Breast epithelium (tissue), 4 donors: ENCODE measurements at regions not wholly inside any gene's neighbourhood (a gene's known extent, or its start where the extent isn't known, plus 50 kb on each side); places are given as distances from the start of the nearest gene placed in this dataset.

ENCODE experiments used
- DNase-seq, 2 donors: peaks; one replicate each; pipeline ENCODE4 v3.0.0-alpha.2; 2019; ENCODE audit warnings: low spot score in 2 of 2
- H3K27ac ChIP-seq, 2 donors: fragments of 200-600 bp; sonication (generic) in 1 of 2; one replicate each; pipeline ENCODE4 v1.5.1; 2016 to 2019; ENCODE audit warnings: mild to moderate bottlenecking in 1 of 2
- H3K27me3 ChIP-seq, 2 donors: fragments of 200-600 bp; sonication (generic) in 1 of 2; one replicate each; pipeline versions ENCODE4 v1.5.1 to v1.6.0; 2017 to 2019; ENCODE audit warnings: control low read depth in 1 of 2, mild to moderate bottlenecking in 1 of 2
- H3K36me3 ChIP-seq: fragments of 200-600 bp; one replicate; pipeline ENCODE4 v1.5.1; 2019
- H3K4me1 ChIP-seq, 2 donors: fragments of 200-600 bp; sonication (generic); one replicate each; pipeline ENCODE4 v1.5.1; 2016 to 2019; ENCODE audit warnings: control low read depth in 1 of 2
- H3K4me3 ChIP-seq, 3 donors: fragments of 200-600 bp; sonication (generic); 1 replicate in 2 of 3; 2 replicates in 1 of 3; pipeline ENCODE4 v1.5.1; 2016 to 2019; ENCODE audit warnings: mild to moderate bottlenecking in 3 of 3, moderate library complexity in 2 of 3
- H3K9me3 ChIP-seq, 2 donors: fragments of 200-600 bp; sonication (generic) in 1 of 2; one replicate each; pipeline ENCODE4 v1.5.1; 2016 to 2019; ENCODE audit warnings: control low read depth in 1 of 2
- POLR2A ChIP-seq: fragments of 450-650 bp; IDR thresholded peaks from one replicate; pipeline ENCODE4 v1.6.1; 2016; ENCODE audit warnings: antibody characterized with exemption, mild to moderate bottlenecking, moderate library complexity
- POLR2AphosphoS5 ChIP-seq, 3 donors: sonication (generic); formaldehyde crosslinking; IDR thresholded peaks; one replicate each; pipeline ENCODE4 v1.6.1; 2017; ENCODE audit warnings: antibody characterized with exemption in 3 of 3
- intact Hi-C: fragments of 100-400 bp; cut with DNase I; formaldehyde crosslinking; loops from one replicate; pipeline ENCODE4 v1.15.1; 2023; ENCODE audit warnings: low total_unique reads
- TF ChIP-seq, protein P1 (sequence below), 3 donors: fragments of 450-650 bp; IDR thresholded peaks; one replicate each; pipeline ENCODE4 v1.5.1; 2016 to 2017; ENCODE audit warnings: antibody characterized with exemption in 3 of 3, mild to moderate bottlenecking in 3 of 3, moderate library complexity in 3 of 3

DNA sequence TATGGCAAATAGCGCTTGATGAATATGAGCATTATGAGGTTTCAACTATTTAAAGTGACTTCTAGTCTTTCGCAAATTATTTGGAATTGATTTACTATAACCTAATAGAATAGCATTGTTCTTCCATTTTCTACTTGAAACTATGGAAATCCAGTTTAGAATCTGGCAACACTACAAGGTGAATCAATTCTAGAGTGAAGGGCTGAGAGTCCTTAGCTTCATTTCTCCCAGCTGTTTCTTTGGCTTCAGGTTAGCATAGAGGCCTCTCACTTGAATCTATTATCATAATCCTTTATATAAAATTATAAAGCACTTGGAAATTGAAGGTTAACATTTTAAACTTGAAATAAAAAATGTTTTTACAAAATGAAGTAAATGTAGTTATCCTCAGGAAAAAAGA, 318.8 kb downstream of the CCDC85A start:
- Histone ChIP-seq H3K27ac (no peak overlapping the region), H3K36me3 (no peaks in the 10 kb centered on the region), H3K4me3 (no peak overlapping the region), H3K9me3 (peaks cover 0 to 5% of the 10 kb centered on the region in 2 donors), H3K4me1 (no peaks in the 10 kb centered on the region), H3K27me3 (no peaks in the 10 kb centered on the region)
- TF ChIP-seq, protein P1, sequence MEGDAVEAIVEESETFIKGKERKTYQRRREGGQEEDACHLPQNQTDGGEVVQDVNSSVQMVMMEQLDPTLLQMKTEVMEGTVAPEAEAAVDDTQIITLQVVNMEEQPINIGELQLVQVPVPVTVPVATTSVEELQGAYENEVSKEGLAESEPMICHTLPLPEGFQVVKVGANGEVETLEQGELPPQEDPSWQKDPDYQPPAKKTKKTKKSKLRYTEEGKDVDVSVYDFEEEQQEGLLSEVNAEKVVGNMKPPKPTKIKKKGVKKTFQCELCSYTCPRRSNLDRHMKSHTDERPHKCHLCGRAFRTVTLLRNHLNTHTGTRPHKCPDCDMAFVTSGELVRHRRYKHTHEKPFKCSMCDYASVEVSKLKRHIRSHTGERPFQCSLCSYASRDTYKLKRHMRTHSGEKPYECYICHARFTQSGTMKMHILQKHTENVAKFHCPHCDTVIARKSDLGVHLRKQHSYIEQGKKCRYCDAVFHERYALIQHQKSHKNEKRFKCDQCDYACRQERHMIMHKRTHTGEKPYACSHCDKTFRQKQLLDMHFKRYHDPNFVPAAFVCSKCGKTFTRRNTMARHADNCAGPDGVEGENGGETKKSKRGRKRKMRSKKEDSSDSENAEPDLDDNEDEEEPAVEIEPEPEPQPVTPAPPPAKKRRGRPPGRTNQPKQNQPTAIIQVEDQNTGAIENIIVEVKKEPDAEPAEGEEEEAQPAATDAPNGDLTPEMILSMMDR (IDR thresholded peaks at IDR 0.05): no peak
- TF ChIP-seq POLR2AphosphoS5 (IDR thresholded peaks at IDR 0.05) (no peak), POLR2A (no peak)
- intact Hi-C loops: no loop called here
- no peak for DNase-seq

DNA sequence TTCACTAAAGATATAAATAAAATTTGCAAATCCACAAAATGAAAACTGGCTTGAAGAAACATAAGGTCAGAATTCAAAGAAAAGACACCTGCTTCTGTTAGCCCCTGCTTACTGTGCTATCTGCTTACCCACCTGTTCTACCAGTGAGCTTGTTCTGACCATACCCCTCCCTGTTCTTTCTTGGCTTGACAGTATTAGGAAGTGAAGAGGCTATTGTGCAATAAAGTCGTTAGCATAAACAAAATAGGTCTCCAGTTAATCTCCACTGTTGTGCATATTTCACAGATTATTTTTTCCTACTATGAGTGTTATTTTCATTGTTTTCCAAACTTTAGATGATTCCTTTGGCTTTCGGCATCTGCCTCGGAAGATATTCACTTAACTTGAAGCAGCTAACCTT, 322.1 kb downstream of the CCDC85A start:
- H3K4me1 ChIP-seq: no peaks in the 10 kb centered on the region
- TF ChIP-seq, protein P1 (IDR thresholded peaks at IDR 0.05): no peak
- TF ChIP-seq POLR2AphosphoS5 (IDR thresholded peaks at IDR 0.05) (no peak), POLR2A (no peak)
- no peaks in the 10 kb centered on the region for H3K9me3 ChIP-seq
- H3K36me3 ChIP-seq: no peaks in the 10 kb centered on the region
- H3K27me3 ChIP-seq: no peaks in the 10 kb centered on the region
- H3K4me3 ChIP-seq: no peak overlapping the region
- DNase-seq: no peak
- no peak overlapping the region for H3K27ac ChIP-seq
- intact Hi-C loops: no loop called here

DNA sequence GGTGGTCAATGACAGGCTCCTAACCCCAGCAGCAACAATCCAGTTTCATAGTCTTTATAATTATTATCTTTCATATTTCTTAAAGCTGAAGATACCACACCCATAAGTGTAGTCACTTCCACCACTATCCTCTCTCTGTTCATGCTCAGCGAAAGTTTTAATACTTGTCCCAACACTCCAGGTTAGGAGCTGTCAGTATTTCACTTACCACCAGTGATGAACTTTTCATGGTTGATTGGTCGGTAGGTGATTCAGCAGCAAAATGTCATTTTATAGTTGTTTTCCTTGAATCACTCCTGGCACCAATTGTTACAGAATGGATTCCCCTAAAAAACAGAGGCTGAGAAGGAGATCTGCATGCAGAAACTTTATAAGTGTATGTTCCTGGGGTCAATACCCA, 324.9 kb downstream of the CCDC85A start:
- H3K4me3 ChIP-seq: no peak overlapping the region
- no peaks in the 10 kb centered on the region for H3K36me3 ChIP-seq
- intact Hi-C loops: no loop called here
- no peak for DNase-seq
- H3K27me3 ChIP-seq: no peaks in the 10 kb centered on the region
- H3K4me1 ChIP-seq: no peaks in the 10 kb centered on the region
- no peak overlapping the region for H3K27ac ChIP-seq
- TF ChIP-seq, protein P1 (IDR thresholded peaks at IDR 0.05): no peak
- no peak for TF ChIP-seq POLR2AphosphoS5 (IDR thresholded peaks at IDR 0.05)
- no peak for TF ChIP-seq POLR2A
- no peaks in the 10 kb centered on the region for H3K9me3 ChIP-seq

DNA sequence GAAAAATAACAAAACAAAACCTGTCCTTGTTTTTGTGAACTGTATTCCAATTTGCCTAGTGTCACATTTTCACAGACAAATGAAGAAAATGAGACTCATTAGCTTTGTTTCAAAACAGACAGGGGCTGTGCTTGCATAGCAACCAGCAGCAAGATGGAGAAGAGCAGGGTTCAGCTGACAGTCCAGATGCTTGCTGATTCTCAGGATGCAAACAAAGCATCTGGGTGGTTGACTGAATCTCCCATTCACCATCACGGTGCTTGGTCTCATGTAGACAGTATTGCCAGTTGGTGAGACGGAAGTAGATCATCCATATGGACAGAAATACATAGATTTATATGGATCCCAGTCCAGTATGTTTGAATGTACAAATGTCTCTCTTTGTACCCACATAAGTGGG, 326.8 kb downstream of the CCDC85A start:
- H3K27me3 ChIP-seq: no peaks in the 10 kb centered on the region

DNA sequence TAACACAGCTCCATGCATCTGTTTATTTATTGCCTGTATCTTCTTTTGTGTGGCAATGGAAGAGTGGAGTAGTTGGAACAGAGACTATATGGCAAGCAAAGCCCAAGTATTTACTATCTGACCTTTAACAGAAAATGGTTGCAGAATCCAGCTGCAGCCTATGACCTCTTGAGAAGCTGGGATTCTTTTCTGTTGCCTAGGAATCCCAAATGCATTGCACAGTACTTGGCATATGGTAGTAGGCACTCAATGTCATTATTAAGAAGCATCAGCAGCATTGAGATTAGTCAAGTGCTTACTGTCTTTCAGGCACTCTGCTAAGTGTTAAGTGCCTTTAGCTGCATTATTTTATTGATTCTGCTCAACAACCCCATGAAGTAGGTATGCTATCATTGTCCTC, 331.6 kb downstream of the CCDC85A start:
- H3K9me3 ChIP-seq: no peaks in the 10 kb centered on the region
- H3K4me1 ChIP-seq: no peaks in the 10 kb centered on the region
- H3K27me3 ChIP-seq: no peaks in the 10 kb centered on the region
- intact Hi-C loops: no loop called here
- H3K4me3 ChIP-seq: no peak overlapping the region
- H3K36me3 ChIP-seq: no peaks in the 10 kb centered on the region
- no peak for TF ChIP-seq POLR2A
- TF ChIP-seq, protein P1 (IDR thresholded peaks at IDR 0.05): no peak
- no peak for TF ChIP-seq POLR2AphosphoS5 (IDR thresholded peaks at IDR 0.05)
- no peak overlapping the region for H3K27ac ChIP-seq
- DNase-seq: no peak

More for the DNA sequence above, 326.8 kb downstream of the CCDC85A start:
- Histone ChIP-seq H3K4me1 (no peaks in the 10 kb centered on the region), H3K9me3 (no peaks in the 10 kb centered on the region), H3K4me3 (no peak overlapping the region), H3K36me3 (no peaks in the 10 kb centered on the region), H3K27ac (no peak overlapping the region)
- TF ChIP-seq, protein P1 (IDR thresholded peaks at IDR 0.05): no peak
- TF ChIP-seq POLR2A (no peak), POLR2AphosphoS5 (IDR thresholded peaks at IDR 0.05) (no peak)
- no peak for DNase-seq
- intact Hi-C loops: no loop called here
